H1 (cell line): ENCODE measurements at regions not wholly inside any gene's neighbourhood (a gene's known extent, or its start where the extent isn't known, plus 50 kb on each side); places are given as distances from the start of the nearest gene placed in this dataset.

ENCODE experiments used
- CTCF ChIA-PET: fragments of 300-600 bp; sonication (Branson Sonifier 250); formaldehyde crosslinking; loops from one replicate; lab custom pipeline; 2021; ENCODE audit not compliant: partially characterized antibody; lab: Charles Lee
- POLR2A ChIA-PET: fragments of 300-600 bp; sonication (Branson Sonifier 250); formaldehyde crosslinking; loops from one replicate; lab custom pipeline; 2021; ENCODE audit warnings: inconsistent platforms; ENCODE audit not compliant: partially characterized antibody; lab: Charles Lee
- DNase-seq, 2 experiments: peaks; one replicate each; pipeline versions ENCODE4 v3.0.0 to v3.0.0-alpha.2; 2010 to 2022; ENCODE audit warnings: low spot score in 2 of 2, low read depth in 1 of 2, mixed read lengths in 1 of 2
- FAIRE-seq: peaks from 2 replicates; lab custom pipeline; 2011; peaks lifted over from hg19 to GRCh38; lab: Jason Lieb, UNC
- H2AFZ ChIP-seq: 2 replicates; pipeline ENCODE4 v1.8.1; 2012; ENCODE audit warnings: low read length, inconsistent platforms
- H2AK5ac ChIP-seq: 2 replicates; pipeline ENCODE4 v1.6.1; 2013; ENCODE audit warnings: low read depth, low read length
- H2BK120ac ChIP-seq: replicated peaks from 2 replicates; pipeline ENCODE3; 2013; ENCODE audit warnings: low read depth, low read length, inconsistent platforms
- H2BK12ac ChIP-seq: 2 replicates; pipeline ENCODE4 v1.6.1; 2013; ENCODE audit warnings: low read depth, low read length
- H2BK15ac ChIP-seq: 2 replicates; pipeline ENCODE4 v1.6.1; 2013; ENCODE audit warnings: low read length
- H2BK20ac ChIP-seq: 2 replicates; pipeline ENCODE4 v1.6.1; 2013; ENCODE audit warnings: low read length
- H2BK5ac ChIP-seq: 2 replicates; pipeline ENCODE4 v1.6.1; 2013; ENCODE audit warnings: low read depth, low read length
- H3K14ac ChIP-seq: 2 replicates; pipeline ENCODE4 v1.6.1; 2013; ENCODE audit warnings: inconsistent platforms; ENCODE audit not compliant: insufficient read length
- H3K18ac ChIP-seq: 2 replicates; pipeline ENCODE4 v1.6.1; 2013; ENCODE audit warnings: low read length; ENCODE audit errors: extremely low read depth
- H3K23ac ChIP-seq: 2 replicates; pipeline ENCODE4 v1.6.1; 2013; ENCODE audit warnings: inconsistent platforms; ENCODE audit not compliant: insufficient read length
- H3K23me2 ChIP-seq: 2 replicates; pipeline ENCODE4 v1.6.1; 2013; ENCODE audit warnings: low read depth, low read length
- H3K27ac ChIP-seq: 2 replicates; pipeline ENCODE4 v1.6.1; 2011; ENCODE audit warnings: low read depth, low read length, inconsistent platforms
- H3K27me3 ChIP-seq, 4 experiments: replicated peaks in 1 of 4; 1 replicate in 1 of 4; 2 replicates in 3 of 4; pipeline versions ENCODE4 v1.6.1 to v1.8.1; 2011 to 2013; ENCODE audit warnings: low read length in 3 of 4, mild to moderate bottlenecking in 3 of 4, inconsistent platforms in 2 of 4, mixed read lengths in 2 of 4, moderate library complexity in 1 of 4; ENCODE audit not compliant: control insufficient read depth in 3 of 4, insufficient read depth in 3 of 4; ENCODE audit errors: extremely low read depth in 1 of 4
- H3K36me3 ChIP-seq, 4 experiments: 2 replicates each; pipeline versions ENCODE4 v1.6.1 to v1.8.1; 2011 to 2013; ENCODE audit warnings: mild to moderate bottlenecking in 4 of 4, low read length in 3 of 4, moderate library complexity in 2 of 4, control low read depth in 1 of 4, inconsistent platforms in 1 of 4; ENCODE audit not compliant: insufficient read depth in 4 of 4, control insufficient read depth in 2 of 4
- H3K4ac ChIP-seq: replicated peaks from 2 replicates; pipeline ENCODE3; 2013; ENCODE audit warnings: low read length, low read depth, mixed read lengths, inconsistent platforms; ENCODE audit not compliant: insufficient read length
- H3K4me1 ChIP-seq, 4 experiments: replicated peaks in 1 of 4; 1 replicate in 1 of 4; 2 replicates in 3 of 4; pipeline versions ENCODE4 v1.6.1 to v1.8.1; 2011 to 2013; ENCODE audit warnings: low read length in 3 of 4, inconsistent platforms in 2 of 4, mixed read lengths in 1 of 4; ENCODE audit not compliant: insufficient read depth in 4 of 4, control insufficient read depth in 3 of 4
- H3K4me2 ChIP-seq, 2 experiments: 2 replicates each; pipeline versions ENCODE4 v1.6.1 to v1.8.1; 2011 to 2013; ENCODE audit warnings: low read depth in 2 of 2, low read length in 2 of 2, control low read depth in 1 of 2, inconsistent platforms in 1 of 2, mild to moderate bottlenecking in 1 of 2; ENCODE audit not compliant: insufficient read depth in 1 of 2
- H3K4me3 ChIP-seq, 4 experiments: fragments of 200-600, 300-600 bp in 1 of 4; sonication (generic), shearing (Covaris generic), sonication (Bioruptor Twin) in 1 of 4; 2 replicates each; pipeline versions ENCODE4 v1.5.1 to v1.8.1; 2011 to 2016; ENCODE audit warnings: low read length in 4 of 4, low read depth in 3 of 4, control low read depth in 2 of 4, inconsistent platforms in 2 of 4, mild to moderate bottlenecking in 2 of 4, mixed read lengths in 1 of 4, moderate library complexity in 1 of 4; ENCODE audit not compliant: insufficient read depth in 2 of 4; ENCODE audit errors: extremely low read depth in 1 of 4
- H3K56ac ChIP-seq: replicated peaks from 2 replicates; pipeline ENCODE3; 2013; ENCODE audit warnings: low read depth, mild to moderate bottlenecking, mixed read lengths, low read length, inconsistent platforms; ENCODE audit not compliant: insufficient read length
- H3K79me1 ChIP-seq: 2 replicates; pipeline ENCODE4 v1.6.1; 2013; ENCODE audit warnings: low read depth, low read length, control low read depth
- H3K79me2 ChIP-seq, 2 experiments: 2 replicates each; pipeline versions ENCODE4 v1.6.1 to v1.8.1; 2012 to 2013; ENCODE audit warnings: low read length in 2 of 2, mild to moderate bottlenecking in 2 of 2, inconsistent platforms in 1 of 2; ENCODE audit not compliant: insufficient read depth in 2 of 2, control insufficient read depth in 1 of 2
- H3K9ac ChIP-seq, 4 experiments: replicated peaks in 1 of 4; 1 replicate in 1 of 4; 2 replicates in 3 of 4; pipeline versions ENCODE4 v1.6.1 to v1.8.1; 2011 to 2013; ENCODE audit warnings: low read depth in 3 of 4, low read length in 3 of 4, control low read depth in 2 of 4, mild to moderate bottlenecking in 2 of 4, moderate library complexity in 2 of 4, inconsistent platforms in 1 of 4; ENCODE audit errors: extremely low read depth in 1 of 4
- H3K9me3 ChIP-seq, 2 experiments: 2 replicates each; pipeline versions ENCODE4 v1.6.1 to v1.8.1; 2012 to 2013; ENCODE audit warnings: mild to moderate bottlenecking in 2 of 2, moderate library complexity in 2 of 2, control low read depth in 1 of 2, inconsistent platforms in 1 of 2, low read depth in 1 of 2, low read length in 1 of 2, mixed read lengths in 1 of 2; ENCODE audit not compliant: insufficient read depth in 2 of 2
- H4K20me1 ChIP-seq, 2 experiments: replicated peaks in 1 of 2; 2 replicates each; pipeline versions ENCODE3 to v1.8.1; 2011 to 2013; ENCODE audit warnings: inconsistent platforms in 2 of 2, low read length in 2 of 2, mild to moderate bottlenecking in 1 of 2; ENCODE audit not compliant: insufficient read depth in 2 of 2, control insufficient read depth in 1 of 2
- H4K5ac ChIP-seq: 2 replicates; pipeline ENCODE4 v1.6.1; 2013; ENCODE audit warnings: low read length, low read depth, mixed read lengths, inconsistent platforms; ENCODE audit not compliant: insufficient read length
- H4K8ac ChIP-seq: 2 replicates; pipeline ENCODE4 v1.8.0; 2013; ENCODE audit warnings: mild to moderate bottlenecking, moderate library complexity, low read length, inconsistent platforms; ENCODE audit not compliant: insufficient read depth; ENCODE audit errors: extremely low read depth
- H4K91ac ChIP-seq: replicated peaks from 2 replicates; pipeline ENCODE3; 2013; ENCODE audit warnings: low read length, mixed read lengths, inconsistent platforms; ENCODE audit not compliant: insufficient read length
- EZH2 ChIP-seq: fragments of 200-600 bp; sonication (generic); IDR thresholded peaks from 2 replicates; pipeline ENCODE4 v1.7.1; 2012; ENCODE audit warnings: low read depth, mild to moderate bottlenecking, moderate library complexity, low read length, inconsistent platforms; ENCODE audit not compliant: severe bottlenecking
- FOSL1 ChIP-seq: IDR thresholded peaks from 2 replicates; pipeline ENCODE4 v1.6.1; 2011; ENCODE audit warnings: mild to moderate bottlenecking, low read depth, low read length, moderate library complexity; ENCODE audit not compliant: insufficient read depth
- SAP30 ChIP-seq: fragments of 300-600 bp; sonication (generic); IDR thresholded peaks from 2 replicates; pipeline ENCODE4 v1.7.1; 2012; ENCODE audit warnings: low read length, moderate library complexity, mild to moderate bottlenecking, inconsistent platforms; ENCODE audit not compliant: insufficient read depth, insufficient replicate concordance
- WGBS, 2 experiments: shearing (Covaris generic) in 1 of 2; methylation state at CpG; one replicate each; pipeline versions ENCODE4 v1.1.6 to v1.1.7; 2013 to 2015; ENCODE audit warnings: low lambda C conversion rate in 2 of 2, mixed read lengths in 2 of 2, inconsistent platforms in 1 of 2, low coverage in 1 of 2, missing lambda C conversion rate in 1 of 2; ENCODE audit not compliant: insufficient replicate concordance in 2 of 2, insufficient coverage in 1 of 2, insufficient read length in 1 of 2; ENCODE audit errors: extremely low coverage in 1 of 2, missing lambda C conversion rate in 1 of 2; 5-methylcytosine and 5-hydroxymethylcytosine counted together

GRCh38 chr2:239862613-239863012 is 162.5 kb downstream of the NDUFA10 start:
- Histone ChIP-seq H2BK5ac (no peak overlapping the region), H3K23ac (no peak overlapping the region), H3K9me3 (peaks cover 5 to 18% of the 10 kb centered on the region in 2 experiments; a peak in 3 of 4 replicates), H3K4me2 (no peak overlapping the region), H3K4me1 (peaks cover 0 to 3% (median 0%) of the 10 kb centered on the region in 4 experiments; a peak in 1 of 7 replicates), H4K91ac (no peak overlapping the region), H2BK20ac (no peak overlapping the region), H3K14ac (no peak overlapping the region), H2AK5ac (no peak overlapping the region), H2BK120ac (no peak overlapping the region), H2BK15ac (no peak overlapping the region), H2BK12ac (no peak overlapping the region), H3K36me3 (peaks cover 0 to 8% (median 0%) of the 10 kb centered on the region in 4 experiments; a peak in 1 of 8 replicates), H3K4ac (no peak overlapping the region), H3K79me2 (peaks cover 0 to 4% of the 10 kb centered on the region in 2 experiments; a peak in 1 of 4 replicates), H3K27me3 (no peaks in the 10 kb centered on the region), H3K23me2 (peaks cover 20% of the 10 kb centered on the region; the same call in 1 of the 2 replicates), H3K4me3 (no peak overlapping the region), H3K9ac (no peak overlapping the region), H4K8ac (no peak overlapping the region), H4K5ac (no peak overlapping the region), H3K56ac (no peak overlapping the region), H3K18ac (no peak overlapping the region), H3K79me1 (no peaks in the 10 kb centered on the region), H3K27ac (no peak overlapping the region), H2AFZ (no peak overlapping the region), H4K20me1 (peaks cover 0 to 18% of the 10 kb centered on the region in 2 experiments)
- peak in 1 of 2 experiments; percentile 31 for DNase-seq
- ChIA-PET POLR2A (no interaction called here), CTCF (no interaction called here)
- WGBS, 2 experiments: 80% methylated on average over 7 of the region's 7 CpGs; no CpG with 5 or more reads in 1 of the 2 experiments
- FAIRE-seq: no peak
- TF ChIP-seq FOSL1 (no peak), EZH2 (no peak), SAP30 (no peak)
